ENCODE measurements at regions not wholly inside any gene's neighbourhood (a gene's known extent, or its start where the extent isn't known, plus 50 kb on each side); places are given as distances from the start of the nearest gene placed in this dataset.

GRCh38 chr2:239468491-239469105 is 67.8 kb upstream of the HDAC4 start:
- Histone ChIP-seq H4K20me1 (replicated peaks; ENCODE audit: control insufficient read depth, extremely low read depth, insufficient read depth, low read length) (no peaks in the 10 kb centered on the region), H3K4me3 (replicated peaks in 1 of 3; ENCODE audit: insufficient read depth in 1 of 3, low read depth in 1 of 3, low read length in 3 of 3) (no peak overlapping the region), H3K9me1 (replicated peaks; ENCODE audit: control insufficient read depth, extremely low read depth, insufficient read depth, low read length) (no peaks in the 10 kb centered on the region), H3K4me2 (ENCODE audit: insufficient read depth, low read length) (no peak overlapping the region), H3K79me2 (ENCODE audit: control insufficient read depth, insufficient read depth, low read length) (no peaks in the 10 kb centered on the region), H3K27ac (ENCODE audit: insufficient read depth, low read depth, low read length) (no peak overlapping the region), H3K27me3 (ENCODE audit: control insufficient read depth in 2 of 2, insufficient read depth in 2 of 2, low read length in 2 of 2) (no peaks in the 10 kb centered on the region), H2AFZ (ENCODE audit: low read depth, low read length) (no peak overlapping the region), H3K4me1 (ENCODE audit: control insufficient read depth, extremely low read depth, insufficient read depth, low read length) (no peaks in the 10 kb centered on the region), H3K9ac (replicated peaks; ENCODE audit: extremely low read depth, insufficient read depth, low read length) (no peak overlapping the region), H3K36me3 (ENCODE audit: control insufficient read depth in 2 of 2, extremely low read depth in 1 of 2, insufficient read depth in 2 of 2, low read length in 2 of 2) (no peaks in the 10 kb centered on the region), H3K9me3 (replicated peaks; ENCODE audit: control insufficient read depth, insufficient read depth, low read length) (no peaks in the 10 kb centered on the region)
- no peak for TF ChIP-seq POLR2A (IDR thresholded peaks at IDR 0.05; ENCODE audit: low read depth, low read length)
- no peak for TF ChIP-seq JUN (IDR thresholded peaks at IDR 0.05; ENCODE audit: borderline replicate concordance, insufficient read depth, insufficient read length, low read depth)
- no peak for TF ChIP-seq MYC (IDR thresholded peaks at IDR 0.05; ENCODE audit: low read depth, low read length)
- TF ChIP-seq FOS (IDR thresholded peaks at IDR 0.05; ENCODE audit: borderline replicate concordance, insufficient read depth, low read length) = no peak
- no peak for TF ChIP-seq POLR2AphosphoS5 (IDR thresholded peaks at IDR 0.05; ENCODE audit: insufficient read depth, low read depth, low read length)
- TF ChIP-seq GATA2 (IDR thresholded peaks at IDR 0.05; ENCODE audit: insufficient read depth, insufficient read length, low read depth, low read length) = no peak
- no peak for TF ChIP-seq MAX (IDR thresholded peaks at IDR 0.05; ENCODE audit: insufficient read depth, insufficient read length)
- no peak for TF ChIP-seq CTCF (IDR thresholded peaks at IDR 0.05; ENCODE audit: extremely low read depth in 1 of 2, insufficient read depth in 1 of 2, low read depth in 1 of 2, low read length in 2 of 2)
- no peak for TF ChIP-seq EZH2 (IDR thresholded peaks at IDR 0.05; ENCODE audit: borderline replicate concordance, low read depth, low read length, severe bottlenecking)
- intact Hi-C loops (cut with micrococcal nuclease) (no loop called here), dilution Hi-C loops (cut with MboI; ENCODE audit: extremely low pct_ligation_motif_present, low sequenced_read_pairs) (no loop called here)
- FAIRE-seq = no peak
- no TSS peak for BruUV-seq (replicated peaks)
- ChIA-PET POLR2A (no interaction called here), CTCF (no interaction called here)
- DNase-seq (ENCODE audit: low read depth, low spot score) = no peak
